ENCODE measurements at regions not wholly inside any gene's neighbourhood (a gene's known extent, or its start where the extent isn't known, plus 50 kb on each side); places are given as distances from the start of the nearest gene placed in this dataset.

- intact Hi-C loops (cut with micrococcal nuclease), result no loop called here
- Histone ChIP-seq H3K36me3 (no peaks in the 10 kb centered on the region), H3K4me3 (no peak overlapping the region), H3K27ac (replicated peaks) (no peak overlapping the region), H3K27me3 (ENCODE audit: low read depth) (no peaks in the 10 kb centered on the region), H3K9me3 (replicated peaks) (peaks cover 27% of the 10 kb centered on the region), H3K4me1 (no peaks in the 10 kb centered on the region)
- TF ChIP-seq CTCF (IDR thresholded peaks at IDR 0.05; ENCODE audit: borderline replicate concordance), result no peak
- DNase-seq, result no peak
These were observed 312.0 kb upstream of the TMC3 start for GRCh38 chr15:81686021-81686420.

- H3K36me3 ChIP-seq, result no peaks in the 10 kb centered on the region
- intact Hi-C loops (cut with micrococcal nuclease), result no loop called here
- peaks cover 3% of the 10 kb centered on the region for H3K27me3 ChIP-seq (ENCODE audit: low read depth)
- TF ChIP-seq CTCF (IDR thresholded peaks at IDR 0.05; ENCODE audit: borderline replicate concordance), result no peak
- DNase-seq, result no peak
- peaks cover 34% of the 10 kb centered on the region for H3K9me3 ChIP-seq (replicated peaks)
- H3K27ac ChIP-seq (replicated peaks), result no peak overlapping the region
- no peaks in the 10 kb centered on the region for H3K4me1 ChIP-seq
- H3K4me3 ChIP-seq, result no peak overlapping the region
These were observed 311.2 kb upstream of the TMC3 start for GRCh38 chr15:81685237-81685636.

- Histone ChIP-seq H3K27ac (replicated peaks) (no peak overlapping the region), H3K4me3 (no peak overlapping the region), H3K9me3 (replicated peaks) (peaks cover 50% of the 10 kb centered on the region), H3K27me3 (ENCODE audit: low read depth) (peaks cover 3% of the 10 kb centered on the region), H3K36me3 (no peaks in the 10 kb centered on the region), H3K4me1 (no peaks in the 10 kb centered on the region)
- intact Hi-C loops (cut with micrococcal nuclease), result no loop called here
- TF ChIP-seq CTCF (IDR thresholded peaks at IDR 0.05; ENCODE audit: borderline replicate concordance), result no peak
- DNase-seq, result no peak
These were observed 306.8 kb upstream of the TMC3 start for GRCh38 chr15:81680829-81681228.

- no peak overlapping the region for H3K27ac ChIP-seq (replicated peaks)
- intact Hi-C loops (cut with micrococcal nuclease), result no loop called here
- no peaks in the 10 kb centered on the region for H3K27me3 ChIP-seq (ENCODE audit: low read depth)
- TF ChIP-seq CTCF (IDR thresholded peaks at IDR 0.05; ENCODE audit: borderline replicate concordance), result no peak
- H3K36me3 ChIP-seq, result no peaks in the 10 kb centered on the region
- DNase-seq, result no peak
- H3K4me3 ChIP-seq, result no peak overlapping the region
- no peaks in the 10 kb centered on the region for H3K4me1 ChIP-seq
- no peaks in the 10 kb centered on the region for H3K9me3 ChIP-seq (replicated peaks)
These were observed 292.8 kb upstream of the TMC3 start for GRCh38 chr15:81666839-81667238.

GRCh38 chr15:81660976-81661375 is 287.0 kb upstream of the TMC3 start:
- Histone ChIP-seq H3K27me3 (ENCODE audit: low read depth) (no peaks in the 10 kb centered on the region), H3K36me3 (no peaks in the 10 kb centered on the region), H3K4me3 (no peak overlapping the region), H3K4me1 (no peaks in the 10 kb centered on the region), H3K27ac (replicated peaks) (no peak overlapping the region), H3K9me3 (replicated peaks) (no peaks in the 10 kb centered on the region)
- TF ChIP-seq CTCF (IDR thresholded peaks at IDR 0.05; ENCODE audit: borderline replicate concordance), result no peak
- no peak for DNase-seq
- intact Hi-C loops (cut with micrococcal nuclease), result no loop called here

GRCh38 chr15:81653259-81653658 is 279.2 kb upstream of the TMC3 start:
- H3K9me3 ChIP-seq (replicated peaks), result no peaks in the 10 kb centered on the region
- DNase-seq, result no peak
- H3K4me3 ChIP-seq, result no peak overlapping the region
- no peaks in the 10 kb centered on the region for H3K36me3 ChIP-seq
- no peak overlapping the region for H3K27ac ChIP-seq (replicated peaks)
- no peak for TF ChIP-seq CTCF (IDR thresholded peaks at IDR 0.05; ENCODE audit: borderline replicate concordance)
- H3K27me3 ChIP-seq (ENCODE audit: low read depth), result no peaks in the 10 kb centered on the region
- no peaks in the 10 kb centered on the region for H3K4me1 ChIP-seq
- intact Hi-C loops (cut with micrococcal nuclease), result no loop called here
